Stimulated activated naive CD8-positive, alpha-beta T cell treated with anti-CD3 and anti-CD28 coated beads, Interleukin-15, amount 100 ng/mL, for 72 hours (primary cell): ENCODE measurements at regions not wholly inside any gene's neighbourhood (a gene's known extent, or its start where the extent isn't known, plus 50 kb on each side); places are given as distances from the start of the nearest gene placed in this dataset.

Experiments used
- ATAC-seq: fragments of 150-1000 bp; cut with Tn5 transposase; 2 replicates; pipeline ENCODE4 v1.10.0; 2021; ENCODE audit warnings: mild to moderate bottlenecking, moderate library complexity
- DNase-seq, 2 donors: peaks; one replicate each; pipeline ENCODE4 v3.0.0; 2021 to 2022
- H3K27ac Mint-ChIP-seq, 2 donors: one replicate each; pipeline ENCODE4 v1.8.0; 2022; ENCODE audit warnings: mild to moderate bottlenecking in 2 of 2, mixed read lengths in 2 of 2, moderate library complexity in 2 of 2
- H3K27me3 Mint-ChIP-seq: one replicate; pipeline ENCODE4 v1.8.0; 2022; ENCODE audit warnings: mixed read lengths
- H3K4me1 Mint-ChIP-seq: one replicate; pipeline ENCODE4 v1.8.0; 2022; ENCODE audit warnings: mild to moderate bottlenecking, mixed read lengths
- H3K4me3 Mint-ChIP-seq, 2 donors: one replicate each; pipeline ENCODE4 v1.8.0; 2022; ENCODE audit warnings: mild to moderate bottlenecking in 2 of 2, mixed read lengths in 2 of 2, moderate library complexity in 1 of 2
- H3K9me3 Mint-ChIP-seq, 2 donors: one replicate each; pipeline ENCODE4 v1.8.0; 2022; ENCODE audit warnings: mixed read lengths in 2 of 2

DNA sequence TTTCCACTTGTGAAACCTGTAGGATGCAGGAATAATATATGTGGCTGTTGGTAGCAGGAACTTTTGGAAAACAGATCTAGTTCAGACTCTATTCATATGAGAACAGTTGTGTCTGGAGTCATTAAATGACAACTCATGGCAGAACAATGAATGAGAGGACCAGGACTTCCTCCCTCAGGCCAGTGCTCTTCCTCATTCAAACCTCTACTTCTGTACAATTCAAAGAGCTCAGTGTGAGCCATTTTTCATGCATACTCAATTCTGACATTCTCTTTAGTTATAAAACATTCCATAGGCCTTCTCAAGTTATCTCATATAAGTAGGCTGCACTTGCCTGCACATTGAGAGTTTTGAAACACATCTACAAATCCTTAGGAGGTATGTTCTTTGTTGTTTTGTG lies 1526.6 kb upstream of the FLRT2 start:
- peaks cover 9 to 11% of the 10 kb centered on the region in 2 donors for H3K9me3 Mint-ChIP-seq
- DNase-seq (no peak), ATAC-seq (no peak)
- H3K4me3 Mint-ChIP-seq: no peak overlapping the region
- no peak overlapping the region for H3K27ac Mint-ChIP-seq
- no peaks in the 10 kb centered on the region for H3K4me1 Mint-ChIP-seq
- no peaks in the 10 kb centered on the region for H3K27me3 Mint-ChIP-seq

DNA sequence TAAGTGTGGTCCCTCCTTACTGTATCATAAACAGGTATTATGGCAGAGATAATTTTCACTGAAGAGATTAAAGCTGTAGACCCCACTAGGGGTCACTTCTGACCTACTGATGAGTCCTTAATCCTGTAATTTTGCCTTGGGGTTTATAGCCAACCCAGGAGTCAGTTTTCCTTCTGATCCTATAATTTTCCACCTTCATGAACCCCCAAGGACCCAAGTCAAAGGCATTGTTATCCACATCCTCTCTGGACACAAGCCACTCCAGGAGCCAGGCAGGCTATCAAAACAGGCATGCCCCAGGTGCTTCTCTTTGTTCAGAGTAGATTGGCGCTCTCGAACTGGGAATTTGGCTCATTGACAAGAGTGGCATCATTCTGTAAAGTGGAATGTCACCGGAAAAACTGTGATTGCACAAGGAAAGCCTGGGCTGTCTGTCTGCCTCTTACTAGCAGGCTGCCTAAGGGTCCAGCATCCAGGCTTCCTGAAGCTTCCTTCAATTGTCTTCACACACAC lies 1523.2 kb upstream of the FLRT2 start:
- no peak overlapping the region for H3K4me3 Mint-ChIP-seq
- H3K9me3 Mint-ChIP-seq: peaks cover 5 to 9% of the 10 kb centered on the region in 2 donors
- no peak overlapping the region for H3K27ac Mint-ChIP-seq
- no peak for DNase-seq
- H3K27me3 Mint-ChIP-seq: no peaks in the 10 kb centered on the region
- no peaks in the 10 kb centered on the region for H3K4me1 Mint-ChIP-seq
- ATAC-seq: no peak

DNA sequence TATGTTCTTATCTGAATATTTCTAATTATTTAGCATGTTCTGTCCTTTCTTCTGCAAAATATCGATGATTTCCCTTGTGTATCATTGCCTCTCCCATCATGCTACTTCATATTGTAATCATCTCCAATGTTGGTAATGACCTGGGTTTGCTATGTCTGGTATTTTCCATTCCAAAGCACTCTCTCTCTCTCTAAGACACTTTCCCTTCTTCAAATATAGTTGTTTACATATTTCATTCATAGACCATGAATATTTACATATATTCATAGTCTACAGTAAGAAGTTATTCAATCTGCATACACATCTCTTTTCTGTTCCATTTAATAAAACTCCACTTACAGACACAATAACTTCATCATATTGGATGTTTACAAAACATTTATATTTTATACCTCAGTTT lies 1516.5 kb upstream of the FLRT2 start:
- Mint-ChIP-seq H3K4me1 (no peaks in the 10 kb centered on the region), H3K27me3 (no peaks in the 10 kb centered on the region), H3K27ac (no peak overlapping the region), H3K9me3 (peaks cover 4 to 5% of the 10 kb centered on the region in 2 donors), H3K4me3 (no peak overlapping the region)
- ATAC-seq (no peak), DNase-seq (no peak)

DNA sequence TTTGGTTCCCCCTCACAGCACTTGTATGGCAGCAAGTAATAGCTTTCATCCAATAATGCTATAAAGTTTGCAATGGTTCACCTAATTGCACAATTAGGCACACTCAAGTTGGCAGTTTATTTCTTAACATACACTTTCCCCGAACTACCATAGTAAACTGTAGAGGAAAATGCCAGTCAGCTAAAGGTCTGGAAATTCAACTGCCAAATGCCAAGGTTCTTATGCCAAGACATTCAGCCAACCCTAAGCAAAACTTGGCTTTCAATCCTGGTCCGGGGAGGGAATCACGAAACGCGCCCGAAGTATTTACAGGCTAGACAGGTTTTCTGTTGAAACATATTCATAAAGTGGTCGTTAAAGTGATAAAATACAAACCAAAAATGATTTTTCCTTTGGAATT lies 1512.4 kb upstream of the FLRT2 start:
- H3K4me1 Mint-ChIP-seq: no peaks in the 10 kb centered on the region
- no peaks in the 10 kb centered on the region for H3K27me3 Mint-ChIP-seq
- ATAC-seq: no peak
- H3K4me3 Mint-ChIP-seq: no peak overlapping the region
- DNase-seq: no peak
- H3K9me3 Mint-ChIP-seq: peaks cover 11 to 18% of the 10 kb centered on the region in 2 donors
- H3K27ac Mint-ChIP-seq: no peak overlapping the region

DNA sequence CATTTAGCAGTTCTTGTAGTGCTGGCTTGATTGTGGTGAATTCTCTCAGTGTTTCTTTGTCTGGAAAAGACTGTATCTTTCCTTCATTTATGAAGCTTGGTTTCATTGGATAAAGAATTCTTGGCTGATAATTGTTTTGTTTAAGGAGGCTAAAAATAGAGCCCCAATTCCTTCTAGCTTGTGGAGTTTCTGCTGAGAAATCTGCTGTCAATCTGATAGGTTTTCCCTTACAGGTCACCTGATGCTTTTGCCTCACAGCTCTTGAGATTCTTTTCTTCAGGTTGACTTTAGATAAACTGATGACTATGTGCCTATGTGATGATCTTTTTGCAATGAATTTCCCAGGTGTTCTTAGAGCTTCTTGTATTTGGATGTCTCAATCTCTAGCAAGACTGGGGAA lies 1508.5 kb upstream of the FLRT2 start:
- Mint-ChIP-seq H3K27ac (no peak overlapping the region), H3K27me3 (no peaks in the 10 kb centered on the region), H3K4me1 (no peaks in the 10 kb centered on the region), H3K9me3 (peaks cover 18 to 24% of the 10 kb centered on the region in 2 donors), H3K4me3 (no peak overlapping the region)
- DNase-seq (no peak), ATAC-seq (no peak)

DNA sequence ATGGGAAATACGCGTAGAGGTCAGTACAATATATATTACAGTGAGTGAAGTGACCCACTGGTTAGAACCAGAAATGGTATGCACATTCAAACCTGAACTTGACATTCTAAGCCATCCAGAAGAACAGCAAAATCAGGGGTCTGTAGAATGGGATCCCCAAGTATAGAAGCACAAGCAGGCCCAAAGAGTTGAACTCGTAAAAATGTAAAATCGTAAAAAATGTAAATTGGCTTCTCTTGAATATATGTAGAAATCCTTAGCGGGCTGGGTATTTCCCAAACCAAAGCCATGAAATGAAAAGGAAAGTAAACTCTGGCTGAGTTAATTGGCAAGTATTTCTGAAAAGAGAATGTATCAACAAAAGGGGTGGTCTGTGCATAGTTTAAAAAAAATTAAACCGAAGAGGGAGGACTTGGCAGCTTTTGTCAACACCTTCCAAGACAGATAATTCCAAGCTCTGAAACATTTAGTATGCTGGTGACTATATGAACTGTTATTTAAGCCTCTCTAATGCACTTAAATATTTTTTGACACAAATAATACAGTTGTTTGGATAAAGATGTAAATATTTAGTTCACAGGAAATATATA lies 1505.6 kb upstream of the FLRT2 start:
- H3K27ac Mint-ChIP-seq: no peak overlapping the region
- no peaks in the 10 kb centered on the region for H3K27me3 Mint-ChIP-seq
- no peak for DNase-seq
- peaks cover 18 to 32% of the 10 kb centered on the region in 2 donors for H3K9me3 Mint-ChIP-seq
- H3K4me3 Mint-ChIP-seq: no peak overlapping the region
- ATAC-seq: no peak
- no peaks in the 10 kb centered on the region for H3K4me1 Mint-ChIP-seq

DNA sequence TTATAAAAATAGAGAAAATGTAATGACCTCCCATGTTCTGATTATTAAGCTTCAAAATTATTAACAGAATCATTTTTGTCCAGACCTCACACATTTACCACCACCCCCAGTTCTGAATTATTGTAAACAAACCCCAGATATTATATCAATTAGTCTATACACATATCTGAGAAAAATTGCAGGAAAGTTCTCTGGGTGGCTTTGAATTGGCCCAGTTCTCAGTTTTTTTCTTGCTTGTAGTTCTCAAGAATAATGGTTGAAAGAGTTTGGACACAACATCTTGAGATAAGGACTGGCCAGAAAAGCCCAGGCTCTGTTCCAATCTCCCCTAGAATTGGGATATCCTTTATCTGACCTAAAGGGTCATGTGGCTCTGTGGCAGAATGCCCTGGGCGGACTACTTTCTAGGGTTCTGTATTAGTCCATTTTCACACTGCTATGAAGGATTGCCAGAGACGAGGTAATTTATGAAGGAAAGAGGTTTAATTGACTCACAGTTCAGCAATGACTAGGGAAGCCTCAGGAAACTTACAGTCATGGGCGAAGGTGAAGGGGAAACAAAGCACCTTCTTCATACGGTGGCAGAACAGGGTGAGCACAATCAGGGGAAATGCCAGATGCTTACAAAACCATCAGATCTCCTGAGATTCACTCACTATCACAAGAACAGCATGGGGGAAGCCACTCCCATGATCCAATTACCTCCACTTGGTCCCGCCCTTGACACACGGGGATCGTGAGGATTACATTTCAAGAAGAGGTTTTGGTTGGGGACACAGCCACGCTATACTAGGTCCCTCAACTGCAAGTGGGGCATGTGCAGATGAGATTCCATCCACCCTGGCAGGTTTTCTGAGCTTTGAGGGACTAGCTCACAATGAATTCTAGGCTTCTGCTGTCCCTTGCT lies 1504.6 kb upstream of the FLRT2 start:
- Mint-ChIP-seq H3K27ac (no peak overlapping the region), H3K4me1 (no peaks in the 10 kb centered on the region), H3K9me3 (peaks cover 18 to 32% of the 10 kb centered on the region in 2 donors), H3K27me3 (no peaks in the 10 kb centered on the region), H3K4me3 (no peak overlapping the region)
- DNase-seq (no peak), ATAC-seq (no peak)

DNA sequence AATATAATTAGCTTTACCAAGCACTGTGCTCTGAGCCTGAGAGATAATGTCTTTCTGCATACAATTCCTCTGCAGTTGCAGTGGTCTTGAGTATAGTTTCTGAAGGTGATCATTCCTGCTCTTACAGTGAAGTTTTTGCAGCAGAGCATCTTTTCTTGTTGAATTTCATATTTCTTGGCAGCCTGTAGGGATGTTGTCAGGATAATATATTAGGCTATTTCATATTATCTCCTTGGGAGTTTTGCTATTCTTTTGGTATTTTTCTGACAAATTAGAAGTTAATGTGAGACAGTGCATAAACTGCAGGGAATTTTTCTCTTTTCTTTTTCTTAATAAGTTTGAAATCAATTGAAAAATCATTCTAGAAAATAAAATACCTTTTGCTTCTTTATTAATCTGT lies 1502.6 kb upstream of the FLRT2 start:
- DNase-seq (no peak), ATAC-seq (no peak)
- Mint-ChIP-seq H3K9me3 (peaks cover 8 to 26% of the 10 kb centered on the region in 2 donors), H3K27me3 (no peaks in the 10 kb centered on the region), H3K4me1 (no peaks in the 10 kb centered on the region), H3K27ac (no peak overlapping the region), H3K4me3 (no peak overlapping the region)

DNA sequence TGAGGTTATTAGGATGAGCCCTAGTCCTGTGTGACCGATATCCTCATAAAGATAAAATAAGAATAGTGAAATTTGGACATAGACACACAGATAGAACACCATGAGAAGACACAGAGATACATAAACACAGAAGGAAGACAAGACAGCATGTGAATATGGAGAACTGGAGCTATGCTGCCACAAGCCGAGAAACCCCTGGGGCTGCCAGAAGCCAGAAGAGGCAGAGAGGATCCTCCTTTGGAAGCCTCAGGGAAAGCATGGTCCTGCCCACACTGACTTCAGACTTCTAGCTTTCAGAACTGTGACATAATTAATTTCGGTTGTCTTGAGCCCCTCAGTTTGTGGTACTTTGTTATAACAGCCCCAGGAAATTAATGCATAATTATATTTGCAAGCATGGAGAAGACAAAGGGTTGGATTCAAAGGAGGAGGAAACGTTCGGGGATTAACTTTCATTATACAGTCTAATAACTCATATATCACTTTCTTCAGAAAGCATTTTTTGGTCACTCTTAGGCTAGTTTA lies 1501.8 kb upstream of the FLRT2 start:
- peaks cover 6 to 23% of the 10 kb centered on the region in 2 donors for H3K9me3 Mint-ChIP-seq
- H3K4me3 Mint-ChIP-seq: no peak overlapping the region
- H3K27me3 Mint-ChIP-seq: no peaks in the 10 kb centered on the region
- H3K4me1 Mint-ChIP-seq: no peaks in the 10 kb centered on the region
- no peak for DNase-seq
- ATAC-seq: no peak
- H3K27ac Mint-ChIP-seq: no peak overlapping the region

DNA sequence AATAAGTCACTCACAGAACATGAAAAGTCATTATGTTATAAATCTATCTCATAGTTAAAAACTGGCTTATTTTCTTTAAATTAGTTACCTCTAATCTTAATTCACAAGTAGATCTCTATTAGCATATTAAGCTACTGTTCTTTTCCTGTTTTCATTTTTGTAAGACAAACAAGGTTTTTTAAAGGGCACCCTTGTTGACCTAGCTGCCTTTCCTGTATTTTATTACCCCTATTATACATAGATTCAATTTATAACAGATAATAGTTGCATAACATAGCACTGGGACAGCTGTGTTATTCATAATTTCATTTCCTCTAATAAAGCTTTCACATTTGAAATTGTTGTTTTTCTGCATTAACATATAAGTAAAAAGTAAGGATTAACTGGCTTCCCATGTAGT lies 1500.7 kb upstream of the FLRT2 start:
- H3K9me3 Mint-ChIP-seq: peaks cover 0 to 14% of the 10 kb centered on the region in 2 donors
- no peak overlapping the region for H3K4me3 Mint-ChIP-seq
- H3K27me3 Mint-ChIP-seq: no peaks in the 10 kb centered on the region
- no peaks in the 10 kb centered on the region for H3K4me1 Mint-ChIP-seq
- ATAC-seq (no peak), DNase-seq (no peak)
- no peak overlapping the region for H3K27ac Mint-ChIP-seq

DNA sequence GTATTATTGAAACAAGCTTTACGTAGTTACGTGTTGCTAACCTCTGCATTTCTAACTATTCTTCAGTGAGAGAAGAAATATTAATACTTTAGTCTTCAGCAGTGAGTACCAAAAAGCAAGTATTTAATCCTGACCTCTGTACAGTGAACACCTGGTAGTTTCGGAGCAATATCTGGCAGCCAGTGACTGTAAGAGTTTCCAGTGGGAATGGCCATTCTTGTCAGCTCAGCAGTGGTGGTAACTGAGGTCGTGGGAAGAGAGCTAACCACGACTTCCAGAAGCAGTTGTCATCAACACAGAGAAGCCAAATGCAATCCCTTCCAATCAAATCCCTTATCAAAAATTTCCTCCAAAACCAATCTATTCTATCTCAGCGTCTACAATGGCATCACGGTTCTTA lies 1500.2 kb upstream of the FLRT2 start:
- H3K27me3 Mint-ChIP-seq: no peaks in the 10 kb centered on the region
- peaks cover 0 to 14% of the 10 kb centered on the region in 2 donors for H3K9me3 Mint-ChIP-seq
- H3K4me3 Mint-ChIP-seq: no peak overlapping the region
- no peak for ATAC-seq
- H3K4me1 Mint-ChIP-seq: no peaks in the 10 kb centered on the region
- no peak for DNase-seq
- no peak overlapping the region for H3K27ac Mint-ChIP-seq

DNA sequence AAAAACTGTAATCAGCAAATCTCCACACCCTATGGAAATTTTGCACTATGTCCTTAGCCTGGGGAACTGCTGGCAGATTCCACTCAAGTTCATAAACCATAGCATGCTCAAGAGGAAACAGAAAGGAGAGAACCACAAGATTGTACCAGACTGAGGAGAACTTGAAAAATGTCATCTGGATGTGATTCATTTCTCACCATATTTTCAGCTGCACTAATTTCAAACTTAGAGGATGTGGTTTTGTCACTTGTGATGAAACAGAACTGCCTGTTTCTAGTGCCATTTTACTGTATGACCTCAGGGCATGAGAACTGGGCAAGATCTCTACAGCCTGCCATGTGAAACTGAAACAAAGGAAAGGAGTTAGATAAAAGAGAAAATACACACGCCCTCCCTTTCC lies 1493.1 kb upstream of the FLRT2 start:
- no peak for DNase-seq
- Mint-ChIP-seq H3K27me3 (no peaks in the 10 kb centered on the region), H3K27ac (no peak overlapping the region), H3K4me3 (no peak overlapping the region), H3K9me3 (peaks cover 0 to 6% of the 10 kb centered on the region in 2 donors), H3K4me1 (peaks cover 7% of the 10 kb centered on the region)
- ATAC-seq: peak; percentile 77

DNA sequence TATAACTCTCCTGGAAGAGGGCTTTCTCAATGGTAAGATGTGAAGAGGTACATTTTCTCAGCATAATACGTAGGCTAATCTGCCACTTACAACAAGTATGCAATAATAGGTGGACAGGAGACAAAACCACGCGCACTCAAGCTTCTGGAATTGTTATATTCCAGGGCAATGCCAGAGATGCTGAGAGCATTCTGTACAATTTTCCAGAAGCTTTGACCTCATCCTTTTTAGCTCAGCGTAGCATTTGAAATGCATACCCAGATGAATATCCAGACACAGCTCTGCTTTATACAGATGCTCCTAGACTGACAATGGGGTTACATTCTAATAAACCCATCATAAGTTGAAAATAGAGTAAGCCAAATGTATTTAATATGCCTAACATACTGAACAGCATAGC lies 1492.4 kb upstream of the FLRT2 start:
- Mint-ChIP-seq H3K9me3 (peaks cover 0 to 6% of the 10 kb centered on the region in 2 donors), H3K27ac (no peak overlapping the region), H3K27me3 (no peaks in the 10 kb centered on the region), H3K4me3 (no peak overlapping the region), H3K4me1 (peaks cover 7% of the 10 kb centered on the region)
- ATAC-seq: no peak
- no peak for DNase-seq

DNA sequence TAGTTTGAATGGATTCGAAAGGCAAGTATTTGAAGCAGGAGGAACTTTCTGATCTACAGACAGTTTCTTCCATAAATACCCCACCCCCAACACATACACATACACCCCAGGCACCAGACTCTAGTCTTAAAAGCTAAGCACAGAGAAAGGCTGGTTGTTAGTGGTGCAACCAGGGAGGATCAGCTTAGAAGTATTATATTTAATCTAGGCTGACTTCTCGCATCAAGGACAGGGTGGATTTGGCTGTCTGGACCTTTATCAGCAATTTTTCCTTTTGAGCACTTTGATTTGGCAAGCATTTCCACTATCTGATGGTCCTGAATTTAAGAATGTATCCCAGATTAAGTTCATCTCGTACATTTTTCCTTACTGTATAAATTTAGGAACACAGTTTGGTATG lies 1489.8 kb upstream of the FLRT2 start:
- no peak for DNase-seq
- Mint-ChIP-seq H3K27ac (no peak overlapping the region), H3K4me3 (no peak overlapping the region), H3K9me3 (peaks cover 6 to 8% of the 10 kb centered on the region in 2 donors), H3K4me1 (peaks cover 7% of the 10 kb centered on the region), H3K27me3 (no peaks in the 10 kb centered on the region)
- no peak for ATAC-seq

DNA sequence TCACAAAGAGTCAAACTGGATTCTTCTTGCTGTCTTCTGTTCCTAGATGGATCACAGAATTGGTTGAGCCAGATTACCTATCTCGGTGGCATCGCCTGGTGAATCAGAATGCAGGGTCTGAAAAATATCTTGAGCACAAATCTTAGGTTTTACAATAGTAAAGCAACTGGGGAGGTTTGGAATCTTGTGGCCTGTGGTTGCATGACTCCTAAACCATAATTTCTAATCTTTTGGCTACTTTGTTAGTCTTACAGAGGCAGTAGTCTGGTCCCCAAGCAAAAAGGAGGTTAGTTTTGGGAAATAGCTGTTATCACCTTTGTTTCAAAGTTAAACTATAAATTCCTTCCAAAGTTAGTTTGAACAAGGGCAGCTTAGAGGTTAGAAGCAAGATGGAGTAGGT lies 1488.5 kb upstream of the FLRT2 start:
- ATAC-seq (no peak), DNase-seq (no peak)
- H3K27me3 Mint-ChIP-seq: no peaks in the 10 kb centered on the region
- peaks cover 6 to 8% of the 10 kb centered on the region in 2 donors for H3K9me3 Mint-ChIP-seq
- H3K4me3 Mint-ChIP-seq: no peak overlapping the region
- H3K27ac Mint-ChIP-seq: no peak overlapping the region
- peaks cover 7% of the 10 kb centered on the region for H3K4me1 Mint-ChIP-seq

DNA sequence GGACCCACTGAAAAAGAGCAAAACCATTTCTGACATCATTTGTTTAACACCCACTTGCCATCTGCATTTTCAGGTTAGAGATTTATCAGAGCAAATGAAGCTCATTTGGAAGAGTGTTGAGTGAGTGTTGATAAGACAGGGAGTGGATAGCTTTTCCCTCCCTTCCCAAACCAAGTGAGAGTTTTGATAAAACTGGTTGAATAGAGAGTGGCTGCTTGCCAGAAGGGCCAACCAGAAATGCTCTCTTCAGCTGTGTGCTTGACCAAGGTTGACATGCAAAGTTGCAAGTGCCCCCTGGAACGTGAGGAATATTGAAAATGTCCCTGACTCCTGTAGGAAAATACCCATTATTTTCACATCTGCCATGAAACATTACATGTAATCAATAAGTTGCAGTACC lies 1487.0 kb upstream of the FLRT2 start:
- no peak overlapping the region for H3K4me3 Mint-ChIP-seq
- no peak for DNase-seq
- H3K4me1 Mint-ChIP-seq: no peaks in the 10 kb centered on the region
- peaks cover 6 to 8% of the 10 kb centered on the region in 2 donors for H3K9me3 Mint-ChIP-seq
- H3K27me3 Mint-ChIP-seq: no peaks in the 10 kb centered on the region
- no peak overlapping the region for H3K27ac Mint-ChIP-seq
- ATAC-seq: no peak
